ENCODE measurements at regions not wholly inside any gene's neighbourhood (a gene's known extent, or its start where the extent isn't known, plus 50 kb on each side); places are given as distances from the start of the nearest gene placed in this dataset.

- TF ChIP-seq MAFK (IDR thresholded peaks at IDR 0.05; ENCODE audit: low read depth, low read length) = no peak
- TF ChIP-seq CTCF (conservative IDR thresholded peaks at IDR 0.05; ENCODE audit: low read depth, low read length) = peak; percentile 30
- TF ChIP-seq POLR2A (IDR thresholded peaks at IDR 0.05; ENCODE audit: low read depth, low read length) = no peak
- TF ChIP-seq RFX5 (IDR thresholded peaks at IDR 0.05; ENCODE audit: low read depth, low read length) = no peak
- no peak for TF ChIP-seq MXI1 (IDR thresholded peaks at IDR 0.05; ENCODE audit: borderline replicate concordance, low read depth, low read length)
- peak; percentile 40 for TF ChIP-seq RAD21 (IDR thresholded peaks at IDR 0.05; ENCODE audit: low read length)
- TF ChIP-seq CHD1 (IDR thresholded peaks at IDR 0.05; ENCODE audit: low read depth, low read length) = no peak
- TF ChIP-seq SMC3 (IDR thresholded peaks at IDR 0.05; ENCODE audit: low read depth, low read length) = 0 out of 2 replicates have a peak, but pooled peaks have one; percentile 10
- no peak for TF ChIP-seq CEBPB (IDR thresholded peaks at IDR 0.05; ENCODE audit: low read depth, low read length)
- TF ChIP-seq FOS (IDR thresholded peaks at IDR 0.05; ENCODE audit: low read depth, low read length) = no peak
These were observed 202.3 kb upstream of the PROK2 start for GRCh38 chr3:71987089-71987735.

Measured in IMR-90 (cell line).